ENCODE measurements at regions not wholly inside any gene's neighbourhood (a gene's known extent, or its start where the extent isn't known, plus 50 kb on each side); places are given as distances from the start of the nearest gene placed in this dataset.

GRCh38 chr2:224284134-224284946 lies 117.6 kb downstream of the FAM124B start:
- H3K27ac ChIP-seq (ENCODE audit: low read depth, low read length) = no peak overlapping the region
- peak overlapping the region; percentile 37 for H2BK5ac ChIP-seq (ENCODE audit: low read length)
- no peaks in the 10 kb centered on the region for H3K27me3 ChIP-seq (ENCODE audit: insufficient read depth, low read length, poor library complexity)
- no peak overlapping the region for H3K4me3 ChIP-seq (ENCODE audit: low read length)
- no peak overlapping the region for H2BK15ac ChIP-seq (replicated peaks; ENCODE audit: low read depth)
- H3K79me2 ChIP-seq (ENCODE audit: control insufficient read depth, insufficient read depth, low read length) = no peaks in the 10 kb centered on the region
- no peak overlapping the region for H2AK5ac ChIP-seq (ENCODE audit: low read length)
- no peaks in the 10 kb centered on the region for H3K79me1 ChIP-seq (ENCODE audit: low read length)
- peak overlapping the region; percentile 15 for H3K56ac ChIP-seq (ENCODE audit: low read length)
- H3K36me3 ChIP-seq (ENCODE audit: control insufficient read depth, insufficient read depth, low read length) = no peaks in the 10 kb centered on the region
- no CpG with 5 or more reads among the region's 1 CpG for WGBS (ENCODE audit: extremely low coverage, insufficient coverage, low lambda C conversion rate)
- H4K5ac ChIP-seq (ENCODE audit: low read length) = no peak overlapping the region
- H3K4me2 ChIP-seq (ENCODE audit: low read length) = no peak overlapping the region
- no peak overlapping the region for H3K9ac ChIP-seq (ENCODE audit: low read length)
- H3K23ac ChIP-seq (ENCODE audit: low read length) = no peak overlapping the region
- H3K18ac ChIP-seq (ENCODE audit: low read length) = no peak overlapping the region
- peak; percentile 79 for DNase-seq
- H4K8ac ChIP-seq (ENCODE audit: low read depth, low read length) = no peak overlapping the region
- no peak overlapping the region for H2BK120ac ChIP-seq (ENCODE audit: low read depth, low read length)
- H3K4me1 ChIP-seq (ENCODE audit: control insufficient read depth, low read depth, low read length) = no peaks in the 10 kb centered on the region
- no peak overlapping the region for H3K4ac ChIP-seq (ENCODE audit: low read depth, low read length)

GRCh38 chr2:224283466-224283965 lies 118.4 kb downstream of the FAM124B start:
- Histone ChIP-seq H2BK15ac (replicated peaks; ENCODE audit: low read depth) (no peak overlapping the region), H3K56ac (ENCODE audit: low read length) (peak overlapping the region; percentile 47), H3K9ac (ENCODE audit: low read length) (no peak overlapping the region), H3K4me2 (ENCODE audit: low read length) (no peak overlapping the region), H4K5ac (ENCODE audit: low read length) (no peak overlapping the region), H2AK5ac (ENCODE audit: low read length) (peak overlapping the region; percentile 0), H3K27me3 (ENCODE audit: insufficient read depth, low read length, poor library complexity) (no peaks in the 10 kb centered on the region), H3K4me1 (ENCODE audit: control insufficient read depth, low read depth, low read length) (no peaks in the 10 kb centered on the region), H3K4ac (ENCODE audit: low read depth, low read length) (peak overlapping the region; percentile 99), H3K79me2 (ENCODE audit: control insufficient read depth, insufficient read depth, low read length) (no peaks in the 10 kb centered on the region), H3K27ac (ENCODE audit: low read depth, low read length) (no peak overlapping the region), H2BK120ac (ENCODE audit: low read depth, low read length) (peak overlapping the region; percentile 97), H2BK5ac (ENCODE audit: low read length) (peak overlapping the region; percentile 38), H4K8ac (ENCODE audit: low read depth, low read length) (peak overlapping the region; percentile 83), H3K4me3 (ENCODE audit: low read length) (no peak overlapping the region), H3K23ac (ENCODE audit: low read length) (no peak overlapping the region), H3K18ac (ENCODE audit: low read length) (peak overlapping the region; percentile 95), H3K79me1 (ENCODE audit: low read length) (no peaks in the 10 kb centered on the region), H3K36me3 (ENCODE audit: control insufficient read depth, insufficient read depth, low read length) (no peaks in the 10 kb centered on the region)
- peak; percentile 32 for DNase-seq
- WGBS (ENCODE audit: extremely low coverage, insufficient coverage, low lambda C conversion rate) = no CpG with 5 or more reads among the region's 8 CpGs

GRCh38 chr2:224281374-224281773 lies 120.5 kb downstream of the FAM124B start:
- no peaks in the 10 kb centered on the region for H3K79me2 ChIP-seq (ENCODE audit: control insufficient read depth, insufficient read depth, low read length)
- no CpG with 5 or more reads among the region's 2 CpGs for WGBS (ENCODE audit: extremely low coverage, insufficient coverage, low lambda C conversion rate)
- H2BK5ac ChIP-seq (ENCODE audit: low read length) = no peak overlapping the region
- no peak overlapping the region for H3K56ac ChIP-seq (ENCODE audit: low read length)
- no peak overlapping the region for H4K8ac ChIP-seq (ENCODE audit: low read depth, low read length)
- H3K23ac ChIP-seq (ENCODE audit: low read length) = no peak overlapping the region
- H3K18ac ChIP-seq (ENCODE audit: low read length) = no peak overlapping the region
- H3K9ac ChIP-seq (ENCODE audit: low read length) = no peak overlapping the region
- H3K4me3 ChIP-seq (ENCODE audit: low read length) = no peak overlapping the region
- no peak overlapping the region for H3K4me2 ChIP-seq (ENCODE audit: low read length)
- H3K27me3 ChIP-seq (ENCODE audit: insufficient read depth, low read length, poor library complexity) = no peaks in the 10 kb centered on the region
- no peak overlapping the region for H3K27ac ChIP-seq (ENCODE audit: low read depth, low read length)
- H3K79me1 ChIP-seq (ENCODE audit: low read length) = no peaks in the 10 kb centered on the region
- no peak for DNase-seq
- no peak overlapping the region for H2AK5ac ChIP-seq (ENCODE audit: low read length)
- no peaks in the 10 kb centered on the region for H3K4me1 ChIP-seq (ENCODE audit: control insufficient read depth, low read depth, low read length)
- no peak overlapping the region for H2BK15ac ChIP-seq (replicated peaks; ENCODE audit: low read depth)
- H3K36me3 ChIP-seq (ENCODE audit: control insufficient read depth, insufficient read depth, low read length) = no peaks in the 10 kb centered on the region
- H3K4ac ChIP-seq (ENCODE audit: low read depth, low read length) = no peak overlapping the region
- H4K5ac ChIP-seq (ENCODE audit: low read length) = no peak overlapping the region
- no peak overlapping the region for H2BK120ac ChIP-seq (ENCODE audit: low read depth, low read length)

- Histone ChIP-seq H3K56ac (ENCODE audit: low read length) (no peak overlapping the region), H3K79me1 (ENCODE audit: low read length) (no peaks in the 10 kb centered on the region), H3K27me3 (ENCODE audit: insufficient read depth, low read length, poor library complexity) (no peaks in the 10 kb centered on the region), H3K9ac (ENCODE audit: low read length) (no peak overlapping the region), H2AK5ac (ENCODE audit: low read length) (peak overlapping the region; percentile 31), H3K23ac (ENCODE audit: low read length) (no peak overlapping the region), H3K79me2 (ENCODE audit: control insufficient read depth, insufficient read depth, low read length) (no peaks in the 10 kb centered on the region), H3K27ac (ENCODE audit: low read depth, low read length) (no peak overlapping the region), H2BK5ac (ENCODE audit: low read length) (no peak overlapping the region), H3K4me3 (ENCODE audit: low read length) (no peak overlapping the region), H3K4ac (ENCODE audit: low read depth, low read length) (no peak overlapping the region), H3K4me2 (ENCODE audit: low read length) (no peak overlapping the region), H2BK120ac (ENCODE audit: low read depth, low read length) (no peak overlapping the region), H3K4me1 (ENCODE audit: control insufficient read depth, low read depth, low read length) (no peaks in the 10 kb centered on the region), H3K36me3 (ENCODE audit: control insufficient read depth, insufficient read depth, low read length) (no peaks in the 10 kb centered on the region), H4K5ac (ENCODE audit: low read length) (no peak overlapping the region), H4K8ac (ENCODE audit: low read depth, low read length) (no peak overlapping the region), H2BK15ac (replicated peaks; ENCODE audit: low read depth) (no peak overlapping the region), H3K18ac (ENCODE audit: low read length) (no peak overlapping the region)
- no CpG with 5 or more reads among the region's 3 CpGs for WGBS (ENCODE audit: extremely low coverage, insufficient coverage, low lambda C conversion rate)
- DNase-seq = no peak
These were observed 123.4 kb downstream of the FAM124B start for GRCh38 chr2:224278531-224278930.

GRCh38 chr2:224276251-224276650 lies 125.7 kb downstream of the FAM124B start:
- Histone ChIP-seq H3K27me3 (ENCODE audit: insufficient read depth, low read length, poor library complexity) (no peaks in the 10 kb centered on the region), H2BK5ac (ENCODE audit: low read length) (no peak overlapping the region), H2BK120ac (ENCODE audit: low read depth, low read length) (no peak overlapping the region), H3K9ac (ENCODE audit: low read length) (no peak overlapping the region), H3K79me1 (ENCODE audit: low read length) (no peaks in the 10 kb centered on the region), H3K23ac (ENCODE audit: low read length) (no peak overlapping the region), H2BK15ac (replicated peaks; ENCODE audit: low read depth) (no peak overlapping the region), H4K5ac (ENCODE audit: low read length) (no peak overlapping the region), H3K4ac (ENCODE audit: low read depth, low read length) (no peak overlapping the region), H3K4me2 (ENCODE audit: low read length) (no peak overlapping the region), H3K79me2 (ENCODE audit: control insufficient read depth, insufficient read depth, low read length) (no peaks in the 10 kb centered on the region), H3K18ac (ENCODE audit: low read length) (no peak overlapping the region), H3K27ac (ENCODE audit: low read depth, low read length) (no peak overlapping the region), H4K8ac (ENCODE audit: low read depth, low read length) (no peak overlapping the region), H3K56ac (ENCODE audit: low read length) (no peak overlapping the region), H3K36me3 (ENCODE audit: control insufficient read depth, insufficient read depth, low read length) (no peaks in the 10 kb centered on the region), H2AK5ac (ENCODE audit: low read length) (no peak overlapping the region), H3K4me3 (ENCODE audit: low read length) (no peak overlapping the region), H3K4me1 (ENCODE audit: control insufficient read depth, low read depth, low read length) (no peaks in the 10 kb centered on the region)
- no peak for DNase-seq
